GM23248 (cell line): ENCODE measurements at regions not wholly inside any gene's neighbourhood (a gene's known extent, or its start where the extent isn't known, plus 50 kb on each side); places are given as distances from the start of the nearest gene placed in this dataset.

Source experiments
- EZH2 ChIP-seq: fragments of 200-600 bp; sonication (generic); IDR thresholded peaks from 2 replicates; pipeline ENCODE4 v1.6.1; 2018; ENCODE audit warnings: antibody characterized with exemption, mild to moderate bottlenecking; ENCODE audit not compliant: insufficient read depth, poor library complexity, severe bottlenecking
- EZH2phosphoT487 ChIP-seq: fragments of 200-600 bp; sonication (generic); IDR thresholded peaks from 2 replicates; pipeline ENCODE4 v1.6.1; 2018; ENCODE audit warnings: antibody characterized with exemption, moderate library complexity, mild to moderate bottlenecking, low read depth; ENCODE audit not compliant: insufficient read depth

DNA sequence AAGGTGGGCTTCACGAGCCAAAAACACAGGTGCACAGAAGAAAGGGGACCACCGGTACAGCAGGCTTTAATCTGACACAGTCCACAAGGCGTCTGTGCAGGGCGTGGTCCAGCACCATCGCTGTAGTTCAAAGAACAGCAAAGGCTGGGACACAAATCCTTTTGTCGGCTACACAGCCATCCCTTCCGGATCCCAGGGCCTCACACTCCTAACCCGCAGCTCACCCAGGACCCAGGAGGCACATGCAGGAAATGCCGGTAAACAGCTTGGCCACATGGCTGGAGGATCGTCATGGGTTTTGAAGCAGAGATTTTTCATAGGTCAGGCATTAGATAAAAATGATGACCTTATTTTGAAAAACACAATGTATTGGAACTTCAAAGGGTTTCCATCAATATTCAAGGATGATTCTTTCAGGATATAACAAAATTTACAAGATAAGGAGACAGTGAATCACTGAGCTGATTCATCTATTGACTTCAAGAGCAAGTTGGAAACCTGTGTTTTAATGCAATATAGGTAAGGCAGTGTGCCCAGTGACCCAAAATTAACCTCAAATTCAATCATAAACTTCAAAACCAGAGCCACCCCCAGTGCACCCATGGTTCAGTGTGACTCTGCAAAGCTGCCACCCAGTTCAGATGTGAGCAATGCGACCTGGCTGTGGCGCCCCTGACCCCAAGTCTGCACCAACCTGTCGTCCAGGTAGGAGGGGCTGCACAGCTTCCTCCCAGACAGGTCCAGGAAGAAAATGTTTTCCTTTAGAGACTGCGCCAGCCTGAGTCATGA, 74.4 kb downstream of the TMEM18 start:
- TF ChIP-seq EZH2, result no peak
- TF ChIP-seq EZH2phosphoT487, result no peak
